Brain microvascular endothelial cell (primary cell): ENCODE measurements at regions not wholly inside any gene's neighbourhood (a gene's known extent, or its start where the extent isn't known, plus 50 kb on each side); places are given as distances from the start of the nearest gene placed in this dataset.

Source experiments
- DNase-seq: peaks from one replicate; pipeline ENCODE4 v3.0.0-alpha.2; 2020
- H3K27ac ChIP-seq: fragments of 250-450 bp; sonication (Bioruptor Pico); 2 replicates; pipeline ENCODE4 v1.5.1; 2020; ENCODE audit warnings: mild to moderate bottlenecking, moderate library complexity
- H3K27me3 ChIP-seq: fragments of 250-450 bp; sonication (Bioruptor Pico); replicated peaks from 2 replicates; pipeline ENCODE4 v1.5.1; 2020; ENCODE audit warnings: mild to moderate bottlenecking
- H3K36me3 ChIP-seq: fragments of 250-450 bp; sonication (Bioruptor Pico); replicated peaks from 2 replicates; pipeline ENCODE4 v1.5.1; 2020; ENCODE audit warnings: mild to moderate bottlenecking
- H3K4me3 ChIP-seq: 2 replicates; pipeline ENCODE4 v1.5.1; 2011; ENCODE audit warnings: low read depth, mild to moderate bottlenecking, control low read depth, low read length, moderate library complexity
- in situ Hi-C: cut with HindIII; loops from 2 replicates; pipeline ENCODE4 v1.10.0; 2017; ENCODE audit warnings: low sequenced_read_pairs, low pct_ligation_motif_present
- TF ChIP-seq, protein P1 (sequence below): IDR thresholded peaks from 2 replicates; pipeline ENCODE4 v1.5.1; 2011; ENCODE audit warnings: low read depth, mild to moderate bottlenecking, moderate library complexity, low read length, control low read depth, inconsistent platforms; ENCODE audit errors: missing control alignments

DNA sequence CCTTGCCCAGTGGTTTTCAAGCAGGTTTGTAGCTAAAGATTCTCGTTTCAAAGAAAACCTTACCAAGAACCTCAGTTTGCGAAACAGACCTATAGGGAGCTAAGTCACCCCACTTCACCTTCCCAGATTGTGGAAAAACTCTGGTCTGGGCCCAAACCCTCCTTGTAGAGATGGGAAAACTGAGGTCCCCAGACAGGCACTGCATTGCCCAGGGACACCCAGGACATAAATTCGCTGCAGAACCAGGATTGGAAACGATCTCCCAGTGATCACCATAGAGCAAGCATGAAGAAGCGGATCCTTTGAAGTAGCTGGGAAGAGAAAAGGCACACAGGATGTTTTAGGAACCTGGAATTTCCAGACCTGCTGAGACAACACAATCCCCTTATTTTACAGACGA lies 85.6 kb upstream of the PIAS1 start:
- DNase-seq: no peak
- Histone ChIP-seq H3K4me3 (peak overlapping the region; percentile 53), H3K27ac (no peak overlapping the region), H3K27me3 (no peaks in the 10 kb centered on the region), H3K36me3 (no peaks in the 10 kb centered on the region)
- in situ Hi-C loops: no loop called here
- TF ChIP-seq, protein P1, sequence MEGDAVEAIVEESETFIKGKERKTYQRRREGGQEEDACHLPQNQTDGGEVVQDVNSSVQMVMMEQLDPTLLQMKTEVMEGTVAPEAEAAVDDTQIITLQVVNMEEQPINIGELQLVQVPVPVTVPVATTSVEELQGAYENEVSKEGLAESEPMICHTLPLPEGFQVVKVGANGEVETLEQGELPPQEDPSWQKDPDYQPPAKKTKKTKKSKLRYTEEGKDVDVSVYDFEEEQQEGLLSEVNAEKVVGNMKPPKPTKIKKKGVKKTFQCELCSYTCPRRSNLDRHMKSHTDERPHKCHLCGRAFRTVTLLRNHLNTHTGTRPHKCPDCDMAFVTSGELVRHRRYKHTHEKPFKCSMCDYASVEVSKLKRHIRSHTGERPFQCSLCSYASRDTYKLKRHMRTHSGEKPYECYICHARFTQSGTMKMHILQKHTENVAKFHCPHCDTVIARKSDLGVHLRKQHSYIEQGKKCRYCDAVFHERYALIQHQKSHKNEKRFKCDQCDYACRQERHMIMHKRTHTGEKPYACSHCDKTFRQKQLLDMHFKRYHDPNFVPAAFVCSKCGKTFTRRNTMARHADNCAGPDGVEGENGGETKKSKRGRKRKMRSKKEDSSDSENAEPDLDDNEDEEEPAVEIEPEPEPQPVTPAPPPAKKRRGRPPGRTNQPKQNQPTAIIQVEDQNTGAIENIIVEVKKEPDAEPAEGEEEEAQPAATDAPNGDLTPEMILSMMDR: no peak

DNA sequence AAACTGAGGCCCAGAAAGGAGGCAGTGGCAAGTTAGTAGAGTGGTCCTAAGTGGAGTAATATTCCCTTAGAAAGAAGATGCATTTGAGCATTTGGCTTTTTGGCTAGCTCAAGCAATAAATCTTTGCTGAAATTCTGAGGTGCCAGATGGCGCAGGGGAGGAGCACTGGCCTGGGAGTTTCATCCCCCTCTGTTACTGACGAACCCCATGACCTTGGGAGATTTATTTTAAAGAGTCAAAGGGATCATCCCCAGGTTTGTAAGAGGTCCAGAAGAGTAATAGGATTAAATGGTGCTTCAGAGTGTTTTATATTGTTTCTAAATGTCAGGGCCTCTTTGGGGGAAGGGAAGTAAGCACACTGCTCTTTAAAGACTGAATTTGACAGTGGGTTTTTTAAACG lies 85.1 kb upstream of the PIAS1 start:
- TF ChIP-seq, protein P1: no peak
- no peak for DNase-seq
- no peaks in the 10 kb centered on the region for H3K36me3 ChIP-seq
- no peaks in the 10 kb centered on the region for H3K27me3 ChIP-seq
- no peak overlapping the region for H3K4me3 ChIP-seq
- H3K27ac ChIP-seq: no peak overlapping the region
- in situ Hi-C loops: no loop called here

DNA sequence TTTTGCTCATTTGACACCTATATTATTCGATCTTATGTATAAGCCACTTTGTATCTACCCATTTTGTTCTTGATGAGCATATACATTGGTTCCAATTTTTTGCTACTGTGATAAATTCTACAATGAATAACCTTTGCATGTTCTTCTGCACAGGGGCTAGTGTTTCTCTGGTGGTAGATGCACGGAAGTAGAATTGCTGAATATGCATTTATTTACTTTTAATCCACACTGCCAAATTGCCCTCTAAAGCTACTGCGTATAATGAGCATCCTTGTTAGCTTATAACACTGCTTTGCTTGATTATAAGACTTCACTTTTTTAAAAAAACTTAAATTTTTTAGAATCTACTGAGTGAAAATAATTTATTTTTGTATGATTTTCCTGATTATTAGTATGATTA lies 84.2 kb upstream of the PIAS1 start:
- DNase-seq: no peak
- H3K4me3 ChIP-seq: no peak overlapping the region
- in situ Hi-C loops: no loop called here
- H3K27ac ChIP-seq: no peak overlapping the region
- H3K36me3 ChIP-seq: no peaks in the 10 kb centered on the region
- H3K27me3 ChIP-seq: no peaks in the 10 kb centered on the region
- TF ChIP-seq, protein P1: no peak

DNA sequence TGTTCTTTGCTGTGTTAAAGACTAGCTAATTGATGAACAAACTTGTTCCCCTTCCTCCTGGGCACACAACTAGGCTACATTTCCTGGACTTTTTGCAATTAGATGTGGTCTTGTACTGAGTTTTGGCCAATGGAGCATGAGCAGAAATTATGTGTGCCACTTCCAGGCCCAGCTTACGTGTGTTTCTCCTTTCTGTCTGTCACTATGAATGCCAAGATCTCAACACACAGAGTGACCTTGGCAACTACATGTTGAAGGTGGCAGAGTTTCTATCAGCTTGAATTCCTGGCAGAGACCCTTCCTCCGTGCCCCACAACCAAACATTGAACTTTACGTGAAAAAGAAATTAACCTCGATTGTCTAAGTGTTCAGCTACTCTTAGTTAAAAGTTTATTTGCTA lies 81.7 kb upstream of the PIAS1 start:
- in situ Hi-C loops: no loop called here

DNA sequence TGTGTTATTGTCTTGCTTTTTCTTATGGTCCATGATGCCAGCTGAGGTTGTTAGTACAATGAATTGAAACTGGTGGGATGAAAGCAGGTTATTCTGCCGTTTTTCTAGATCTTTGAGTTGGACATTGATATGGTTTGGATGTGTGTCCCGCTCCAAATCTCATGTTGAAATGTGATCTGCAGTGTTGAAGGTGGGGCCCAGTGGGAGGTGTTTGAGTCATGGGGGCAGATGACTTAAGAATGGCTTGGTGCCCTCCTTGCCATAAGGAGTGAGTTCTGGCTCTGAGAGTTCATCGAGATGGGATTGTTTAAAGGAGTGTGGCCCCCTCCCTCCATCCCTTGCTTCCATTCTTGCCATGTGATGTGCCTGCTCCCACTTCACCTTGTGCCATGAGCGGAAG lies 80.3 kb upstream of the PIAS1 start:
- DNase-seq: no peak
- TF ChIP-seq, protein P1: no peak
- in situ Hi-C loops: no loop called here
- no peak overlapping the region for H3K4me3 ChIP-seq
- no peak overlapping the region for H3K27ac ChIP-seq
- H3K36me3 ChIP-seq: no peaks in the 10 kb centered on the region
- no peaks in the 10 kb centered on the region for H3K27me3 ChIP-seq

More for the DNA sequence above, 81.7 kb upstream of the PIAS1 start:
- no peaks in the 10 kb centered on the region for H3K27me3 ChIP-seq
- TF ChIP-seq, protein P1: no peak
- no peaks in the 10 kb centered on the region for H3K36me3 ChIP-seq
- H3K4me3 ChIP-seq: no peak overlapping the region
- no peak for DNase-seq
- H3K27ac ChIP-seq: no peak overlapping the region

DNA sequence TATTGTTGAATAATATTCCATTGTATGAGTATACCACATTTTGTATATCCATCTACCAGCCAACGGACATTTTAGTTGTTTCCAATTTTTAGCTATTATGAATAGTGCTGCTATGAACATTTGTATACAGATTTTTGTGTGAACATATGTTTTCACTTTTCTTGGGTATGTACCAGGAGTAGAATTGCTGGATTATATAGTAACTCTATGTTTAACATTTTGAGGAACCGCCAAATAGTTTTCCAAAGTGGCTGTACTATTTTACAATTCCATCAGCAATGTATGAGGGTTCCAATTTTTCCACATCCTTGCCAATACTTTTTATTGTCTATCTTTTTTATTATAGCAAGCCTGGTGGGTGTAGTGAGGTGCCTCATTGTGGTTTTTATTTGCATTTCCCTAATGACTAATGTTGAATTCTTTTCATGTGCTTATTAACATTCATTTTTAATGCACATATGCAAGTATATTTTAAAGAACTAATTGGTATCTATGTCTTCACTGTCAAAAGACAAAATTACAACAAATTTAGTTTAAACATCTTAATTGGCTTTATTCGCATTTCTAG lies 77.5 kb upstream of the PIAS1 start:
- in situ Hi-C loops: no loop called here
- TF ChIP-seq, protein P1: no peak
- DNase-seq: no peak
- H3K4me3 ChIP-seq: no peak overlapping the region
- H3K27me3 ChIP-seq: no peaks in the 10 kb centered on the region
- no peak overlapping the region for H3K27ac ChIP-seq
- H3K36me3 ChIP-seq: no peaks in the 10 kb centered on the region
